HepG2 (cell line): ENCODE measurements at regions not wholly inside any gene's neighbourhood (a gene's known extent, or its start where the extent isn't known, plus 50 kb on each side); places are given as distances from the start of the nearest gene placed in this dataset.
A peak's percentile ranks its signal among the peaks of the same experiment; 100 is the strongest.

ENCODE experiments used
- ATAC-seq: fragments of 200-7000 bp; cut with Tn5 transposase; 3 replicates; pipeline ENCODE4 v1.9.1; 2020; ENCODE audit warnings: mild to moderate bottlenecking, moderate library complexity
- BruUV-seq: library from RNA; stranded (reverse); fragments of 400-500 nt; replicated peaks from 2 replicates; lab custom pipeline; 2021; lab: Mats Ljungman, UMichigan
- CTCF ChIA-PET: fragments of 300-600 bp; formaldehyde crosslinking; extraction: SDS; loops from one replicate; lab custom pipeline; 2021; ENCODE audit warnings: low total read pairs, inconsistent platforms, low intra/inter-chr PET ratio; lab: Yijun Ruan, JAX
- POLR2A ChIA-PET: fragments of 350-600 bp; sonication (Branson Sonifier 250); formaldehyde crosslinking; loops from one replicate; lab custom pipeline; 2020; ENCODE audit warnings: antibody characterized with exemption, inconsistent platforms; lab: Yijun Ruan, JAX
- DNase-seq: peaks from one replicate; pipeline ENCODE4 v3.0.0-alpha.2; 2015; ENCODE audit warnings: low spot score
- FAIRE-seq: peaks from 3 replicates; lab custom pipeline; 2011; peaks lifted over from hg19 to GRCh38; lab: Jason Lieb, UNC
- H2AFZ ChIP-seq: one replicate; pipeline ENCODE4 v1.6.1; 2011; ENCODE audit warnings: low read length, inconsistent platforms
- H3K27ac ChIP-seq: fragments of 300-600 bp; 3 replicates; pipeline ENCODE4 v1.8.0; 2011; ENCODE audit warnings: mixed run types, mild to moderate bottlenecking, mixed read lengths, low read length, inconsistent platforms; ENCODE audit not compliant: insufficient read depth; ENCODE audit errors: extremely low read length
- H3K27me3 ChIP-seq, 2 experiments: fragments of 200-600 bp in 1 of 2; 2 replicates in 1 of 2; 3 replicates in 1 of 2; pipeline versions ENCODE4 v1.6.0 to v1.8.0; 2011; ENCODE audit warnings: low read length in 2 of 2, mild to moderate bottlenecking in 2 of 2, moderate library complexity in 2 of 2, inconsistent platforms in 1 of 2; ENCODE audit not compliant: insufficient read depth in 2 of 2, control insufficient read depth in 1 of 2
- H3K36me3 ChIP-seq, 2 experiments: fragments of 200-600 bp in 1 of 2; replicated peaks in 1 of 2; 2 replicates in 1 of 2; 3 replicates in 1 of 2; pipeline versions ENCODE4 v1.5.1 to v1.8.0; 2011; ENCODE audit warnings: low read length in 2 of 2, inconsistent platforms in 1 of 2; ENCODE audit not compliant: insufficient read depth in 2 of 2, control insufficient read depth in 1 of 2
- H3K4me1 ChIP-seq: 2 replicates; pipeline ENCODE4 v1.5.1; 2012; ENCODE audit warnings: low read length, inconsistent platforms; ENCODE audit not compliant: insufficient read depth
- H3K4me2 ChIP-seq: 2 replicates; pipeline ENCODE4 v1.6.0; 2011; ENCODE audit warnings: low read depth, low read length, inconsistent platforms
- H3K4me3 ChIP-seq, 3 experiments: fragments of 200-600 bp in 1 of 3; sonication (generic), shearing (Covaris generic) in 1 of 3; replicated peaks in 1 of 3; 2 replicates each; pipeline ENCODE4 v1.5.1; 2011 to 2016; ENCODE audit warnings: low read length in 3 of 3, inconsistent platforms in 2 of 3, low read depth in 2 of 3, mild to moderate bottlenecking in 2 of 3, control low read depth in 1 of 3, mixed read lengths in 1 of 3; ENCODE audit not compliant: insufficient read depth in 1 of 3
- H3K79me2 ChIP-seq: one replicate; pipeline ENCODE4 v1.6.1; 2011; ENCODE audit warnings: low read length, inconsistent platforms; ENCODE audit not compliant: insufficient read depth
- H3K9ac ChIP-seq: 2 replicates; pipeline ENCODE4 v1.6.0; 2011; ENCODE audit warnings: mild to moderate bottlenecking, low read depth, low read length, inconsistent platforms; ENCODE audit not compliant: insufficient read depth
- H3K9me3 ChIP-seq: 2 replicates; pipeline ENCODE4 v1.5.1; 2012; ENCODE audit warnings: mild to moderate bottlenecking, low read length
- H4K20me1 ChIP-seq: 2 replicates; pipeline ENCODE4 v1.6.0; 2011; ENCODE audit warnings: inconsistent platforms, mild to moderate bottlenecking, low read length, moderate library complexity; ENCODE audit not compliant: insufficient read depth
- CEBPG ChIP-seq: IDR thresholded peaks from 2 replicates; pipeline ENCODE4 v1.6.1; 2016
- CREBL2 ChIP-seq: sonication (generic); formaldehyde crosslinking; IDR thresholded peaks from 2 replicates; pipeline ENCODE4 v1.8.1; 2023; ENCODE audit warnings: missing genetic modification reagents, mild to moderate bottlenecking, borderline replicate concordance
- FOXA3 ChIP-seq: IDR thresholded peaks from 2 replicates; pipeline ENCODE4 v1.6.1; 2016; ENCODE audit warnings: missing genetic modification reagents, missing compliant biosample characterization
- ISL2 ChIP-seq: sonication (generic); formaldehyde crosslinking; IDR thresholded peaks from 2 replicates; pipeline ENCODE4 v1.5.0; 2020; ENCODE audit warnings: missing genetic modification reagents
- MNT ChIP-seq: fragments of 450-650 bp; IDR thresholded peaks from 2 replicates; pipeline ENCODE4 v1.6.1; 2016
- PRMT3 ChIP-seq: sonication (generic); formaldehyde crosslinking; IDR thresholded peaks from 2 replicates; pipeline ENCODE4 v1.8.1; 2022; ENCODE audit warnings: low read depth, mild to moderate bottlenecking, moderate library complexity, missing genetic modification reagents, borderline replicate concordance
- ZNF12 ChIP-seq: sonication (generic); formaldehyde crosslinking; IDR thresholded peaks from 2 replicates; pipeline ENCODE4 v1.5.0; 2020; ENCODE audit warnings: missing genetic modification reagents
- ZNF512B ChIP-seq: sonication (generic); formaldehyde crosslinking; IDR thresholded peaks from 2 replicates; pipeline ENCODE4 v1.5.1; 2020; ENCODE audit warnings: missing genetic modification reagents, mild to moderate bottlenecking, borderline replicate concordance
- ZNF557 ChIP-seq: sonication (generic); formaldehyde crosslinking; IDR thresholded peaks from 2 replicates; pipeline ENCODE4 v1.4.0; 2020; ENCODE audit warnings: missing genetic modification reagents
- ZNF616 ChIP-seq: sonication (generic); formaldehyde crosslinking; IDR thresholded peaks from 2 replicates; pipeline ENCODE4 v1.5.0; 2020; ENCODE audit warnings: low read depth, mild to moderate bottlenecking, missing genetic modification reagents
- ZNF773 ChIP-seq: sonication (generic); formaldehyde crosslinking; IDR thresholded peaks from 2 replicates; pipeline ENCODE4 v1.4.0; 2020; ENCODE audit warnings: missing genetic modification reagents, borderline replicate concordance
- ZSCAN12 ChIP-seq: sonication (generic); formaldehyde crosslinking; IDR thresholded peaks from 2 replicates; pipeline ENCODE4 v1.9.0; 2021; ENCODE audit warnings: mild to moderate bottlenecking, missing genetic modification reagents
- ZZZ3 ChIP-seq: sonication (generic); formaldehyde crosslinking; IDR thresholded peaks from 2 replicates; pipeline ENCODE4 v1.4.0; 2020; ENCODE audit warnings: missing genetic modification reagents, mild to moderate bottlenecking, borderline replicate concordance
- WGBS: methylation state at CpG from one replicate; pipeline ENCODE4 v1.1.6; 2017; ENCODE audit warnings: low lambda C conversion rate; 5-methylcytosine and 5-hydroxymethylcytosine counted together
- in situ Hi-C: cut with HindIII; loops from 2 replicates; pipeline ENCODE4 v1.10.0; 2017; ENCODE audit warnings: low pct_unique_long_range_greater_than_20kb; ENCODE audit not compliant: extremely low pct_ligation_motif_present
- intact Hi-C: fragments of 100-400 bp; cut with micrococcal nuclease; formaldehyde crosslinking; loops from one replicate; pipeline ENCODE4 v1.10.0; 2022; ENCODE audit not compliant: unreplicated experiment
- TF ChIP-seq, protein P1 (sequence below): sonication (generic); formaldehyde crosslinking; IDR thresholded peaks from 2 replicates; pipeline ENCODE4 v1.8.1; 2023; ENCODE audit warnings: mild to moderate bottlenecking, missing genetic modification reagents, borderline replicate concordance
- TF ChIP-seq, protein P2 (sequence below): sonication (generic); formaldehyde crosslinking; IDR thresholded peaks from 2 replicates; pipeline ENCODE4 v1.4.0; 2020; ENCODE audit warnings: missing genetic modification reagents
- TF ChIP-seq, protein P3 (sequence below): sonication (generic); formaldehyde crosslinking; IDR thresholded peaks from 2 replicates; pipeline ENCODE4 v1.4.0; 2020; ENCODE audit warnings: missing genetic modification reagents; ENCODE audit errors: not compliant biosample characterization
- TF ChIP-seq, protein P4 (sequence below): sonication (generic); formaldehyde crosslinking; IDR thresholded peaks from 2 replicates; pipeline ENCODE4 v1.4.0; 2020; ENCODE audit warnings: missing genetic modification reagents

- TF ChIP-seq ZNF512B (no peak), ISL2 (CRISPR knock-in tag) (no peak), CEBPG (CRISPR knock-in tag) (peak; percentile 16; the same call in 1 of the 2 replicates), CREBL2 (no peak), ZNF773 (no peak), FOXA3 (CRISPR knock-in tag) (0 out of 2 replicates have a peak, but pooled peaks have one; percentile 9), PRMT3 (no peak), ZNF12 (no peak)
- TF ChIP-seq, protein P1, sequence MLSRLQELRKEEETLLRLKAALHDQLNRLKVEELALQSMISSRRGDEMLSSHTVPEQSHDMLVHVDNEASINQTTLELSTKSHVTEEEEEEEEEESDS (CRISPR knock-in tag) = no peak
- TF ChIP-seq, protein P2, sequence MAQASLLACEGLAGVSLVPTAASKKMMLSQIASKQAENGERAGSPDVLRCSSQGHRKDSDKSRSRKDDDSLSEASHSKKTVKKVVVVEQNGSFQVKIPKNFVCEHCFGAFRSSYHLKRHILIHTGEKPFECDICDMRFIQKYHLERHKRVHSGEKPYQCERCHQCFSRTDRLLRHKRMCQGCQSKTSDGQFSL (CRISPR knock-in tag) = peak; percentile 62; the same call in 1 of the 2 replicates
These were observed 162.1 kb downstream of the MYCN start (continued) for GRCh38 chr2:16102358-16102975.

DNA sequence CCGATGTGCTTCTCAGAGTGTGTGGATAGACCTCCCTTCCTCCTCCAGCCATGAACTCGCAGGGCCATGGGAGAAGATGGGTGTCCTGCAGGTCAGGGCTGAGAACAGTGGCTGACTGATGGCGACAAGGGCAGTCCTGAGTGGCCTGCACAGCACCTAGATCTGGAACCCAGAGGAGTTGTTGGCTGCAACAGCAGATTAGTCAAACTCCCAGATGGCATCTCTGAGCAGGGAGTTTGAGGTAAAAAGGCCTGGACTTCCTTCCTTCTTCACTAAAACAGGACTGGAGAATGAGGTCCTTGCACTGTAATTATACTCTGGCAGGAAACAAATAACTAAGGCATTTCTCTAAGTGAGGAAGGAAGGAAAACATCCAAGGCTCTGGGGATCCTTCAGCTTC, 160.8 kb downstream of the MYCN start:
- POLR2A ChIA-PET = no interaction called here
- ATAC-seq = no peak
- no peak for FAIRE-seq
- peaks cover 70% of the 10 kb centered on the region for H3K4me1 ChIP-seq
- H3K9ac ChIP-seq = no peak overlapping the region
- H3K27ac ChIP-seq = no peak overlapping the region
- H4K20me1 ChIP-seq = no peaks in the 10 kb centered on the region
- intact Hi-C loops (no loop called here), in situ Hi-C loops (no loop called here)
- H3K79me2 ChIP-seq = no peaks in the 10 kb centered on the region
- no peaks in the 10 kb centered on the region for H3K27me3 ChIP-seq
- 49% methylated on average over 3 of the region's 3 CpGs for WGBS
- H3K4me3 ChIP-seq = no peak overlapping the region
- no peaks in the 10 kb centered on the region for H3K36me3 ChIP-seq
- no peaks in the 10 kb centered on the region for H3K9me3 ChIP-seq
- H3K4me2 ChIP-seq = no peak overlapping the region
- H2AFZ ChIP-seq = no peak overlapping the region
- CTCF ChIA-PET = no interaction called here
- BruUV-seq = no TSS peak
- DNase-seq = no peak
- TF ChIP-seq, protein P3, sequence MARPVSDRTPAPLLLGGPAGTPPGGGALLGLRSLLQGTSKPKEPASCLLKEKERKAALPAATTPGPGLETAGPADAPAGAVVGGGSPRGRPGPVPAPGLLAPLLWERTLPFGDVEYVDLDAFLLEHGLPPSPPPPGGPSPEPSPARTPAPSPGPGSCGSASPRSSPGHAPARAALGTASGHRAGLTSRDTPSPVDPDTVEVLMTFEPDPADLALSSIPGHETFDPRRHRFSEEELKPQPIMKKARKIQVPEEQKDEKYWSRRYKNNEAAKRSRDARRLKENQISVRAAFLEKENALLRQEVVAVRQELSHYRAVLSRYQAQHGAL (CRISPR knock-in tag) = no peak
- TF ChIP-seq ZNF616 (CRISPR knock-in tag) = no peak
- TF ChIP-seq ZSCAN12 (CRISPR knock-in tag) = no peak
- no peak for TF ChIP-seq ZNF557 (CRISPR knock-in tag)
- TF ChIP-seq, protein P4, sequence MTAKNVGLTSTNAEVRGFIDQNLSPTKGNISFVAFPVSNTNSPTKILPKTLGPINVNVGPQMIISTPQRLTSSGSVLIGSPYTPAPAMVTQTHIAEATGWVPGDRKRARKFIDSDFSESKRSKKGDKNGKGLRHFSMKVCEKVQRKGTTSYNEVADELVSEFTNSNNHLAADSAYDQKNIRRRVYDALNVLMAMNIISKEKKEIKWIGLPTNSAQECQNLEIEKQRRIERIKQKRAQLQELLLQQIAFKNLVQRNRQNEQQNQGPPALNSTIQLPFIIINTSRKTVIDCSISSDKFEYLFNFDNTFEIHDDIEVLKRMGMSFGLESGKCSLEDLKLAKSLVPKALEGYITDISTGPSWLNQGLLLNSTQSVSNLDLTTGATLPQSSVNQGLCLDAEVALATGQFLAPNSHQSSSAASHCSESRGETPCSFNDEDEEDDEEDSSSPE (CRISPR knock-in tag) = no peak
- TF ChIP-seq ZZZ3 = no peak
- TF ChIP-seq MNT = no peak
